ENCODE measurements at regions not wholly inside any gene's neighbourhood (a gene's known extent, or its start where the extent isn't known, plus 50 kb on each side); places are given as distances from the start of the nearest gene placed in this dataset.
"Not testable (repeated sequence)": the region's sequence is repeated elsewhere in the genome, so short reads cannot be mapped to it uniquely, and the experiment has no call there.

DNA sequence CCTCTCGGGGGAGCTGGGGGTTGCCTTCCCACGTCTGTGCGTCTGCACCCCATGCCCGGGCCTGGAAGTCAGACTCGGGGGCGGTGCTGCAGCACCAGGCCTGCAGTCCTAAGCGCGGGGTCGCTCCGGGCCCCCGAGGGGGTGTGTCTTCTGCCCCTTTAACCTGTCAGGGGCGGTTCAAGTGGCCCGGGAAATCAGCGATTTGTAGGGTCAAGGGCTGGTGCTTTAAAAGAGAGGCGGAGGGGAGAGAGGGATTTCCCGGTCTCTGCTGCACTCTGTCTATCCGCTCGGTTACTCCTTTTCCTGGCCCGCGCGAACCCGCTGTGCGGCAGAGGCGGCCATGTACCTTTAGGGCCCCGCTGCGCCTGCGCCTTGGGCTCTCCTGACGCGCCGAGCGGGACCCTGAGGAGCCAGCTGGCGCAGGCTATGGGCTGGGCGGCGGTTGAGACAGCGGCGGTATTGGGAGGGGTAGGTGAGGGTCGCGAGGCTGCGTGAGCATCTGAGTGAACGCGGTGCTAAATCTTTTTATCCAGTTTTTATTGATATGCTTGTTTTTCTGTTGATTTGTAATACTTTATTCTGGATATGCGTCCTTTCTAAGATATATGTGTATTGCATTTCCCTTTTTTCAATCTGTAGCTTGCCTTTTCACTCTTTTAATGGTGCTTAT lies 243.5 kb upstream of the NOTCH2NLA start:
- TF ChIP-seq, protein P1, sequence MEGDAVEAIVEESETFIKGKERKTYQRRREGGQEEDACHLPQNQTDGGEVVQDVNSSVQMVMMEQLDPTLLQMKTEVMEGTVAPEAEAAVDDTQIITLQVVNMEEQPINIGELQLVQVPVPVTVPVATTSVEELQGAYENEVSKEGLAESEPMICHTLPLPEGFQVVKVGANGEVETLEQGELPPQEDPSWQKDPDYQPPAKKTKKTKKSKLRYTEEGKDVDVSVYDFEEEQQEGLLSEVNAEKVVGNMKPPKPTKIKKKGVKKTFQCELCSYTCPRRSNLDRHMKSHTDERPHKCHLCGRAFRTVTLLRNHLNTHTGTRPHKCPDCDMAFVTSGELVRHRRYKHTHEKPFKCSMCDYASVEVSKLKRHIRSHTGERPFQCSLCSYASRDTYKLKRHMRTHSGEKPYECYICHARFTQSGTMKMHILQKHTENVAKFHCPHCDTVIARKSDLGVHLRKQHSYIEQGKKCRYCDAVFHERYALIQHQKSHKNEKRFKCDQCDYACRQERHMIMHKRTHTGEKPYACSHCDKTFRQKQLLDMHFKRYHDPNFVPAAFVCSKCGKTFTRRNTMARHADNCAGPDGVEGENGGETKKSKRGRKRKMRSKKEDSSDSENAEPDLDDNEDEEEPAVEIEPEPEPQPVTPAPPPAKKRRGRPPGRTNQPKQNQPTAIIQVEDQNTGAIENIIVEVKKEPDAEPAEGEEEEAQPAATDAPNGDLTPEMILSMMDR (IDR thresholded peaks at IDR 0.05) = not testable (repeated sequence)
- TF ChIP-seq KDM1A (IDR thresholded peaks at IDR 0.05; ENCODE audit: low read depth); MYC (IDR thresholded peaks at IDR 0.05; ENCODE audit: borderline replicate concordance, low read length): not testable (repeated sequence)

Data from A549 (cell line).